ENCODE measurements at regions not wholly inside any gene's neighbourhood (a gene's known extent, or its start where the extent isn't known, plus 50 kb on each side); places are given as distances from the start of the nearest gene placed in this dataset.
A peak's percentile ranks its signal among the peaks of the same experiment; 100 is the strongest.

GRCh38 chr7:25399000-25399750, 170.9 kb upstream of the NPVF start:
- intact Hi-C loops (cut with DNase I) = no loop called here

GRCh38 chr7:25402532-25402931, 174.2 kb upstream of the NPVF start:
- H3K4me1 ChIP-seq = peaks cover 0 to 19% (median 16%) of the 10 kb centered on the region in 4 donors
- no peaks in the 10 kb centered on the region for H3K27me3 ChIP-seq
- no peak overlapping the region for H3K4me3 ChIP-seq
- H3K36me3 ChIP-seq = no peaks in the 10 kb centered on the region
- no peak for DNase-seq
- intact Hi-C loops (cut with DNase I) = no loop called here
- H3K9me3 ChIP-seq = no peaks in the 10 kb centered on the region
- 83 to 95% methylated on average over 4 of the region's 4 CpGs for WGBS, 2 donors
- TF ChIP-seq CTCF (IDR thresholded peaks at IDR 0.05) (no peak), POLR2A (IDR thresholded peaks at IDR 0.05) (no peak), POLR2AphosphoS5 (IDR thresholded peaks at IDR 0.05) (no peak), EP300 (IDR thresholded peaks at IDR 0.05) (no peak)
- H3K27ac ChIP-seq = no peak overlapping the region

More at GRCh38 chr7:25399000-25399750, 170.9 kb upstream of the NPVF start:
- no peaks in the 10 kb centered on the region for H3K9me3 ChIP-seq
- DNase-seq = no peak
- no peaks in the 10 kb centered on the region for H3K36me3 ChIP-seq
- peaks cover 0 to 18% (median 5%) of the 10 kb centered on the region in 4 donors for H3K4me1 ChIP-seq
- H3K4me3 ChIP-seq = no peak overlapping the region
- H3K27me3 ChIP-seq = no peaks in the 10 kb centered on the region
- 92% methylated on average over 8 of the region's 8 CpGs for WGBS, 2 donors
- H3K27ac ChIP-seq = no peak overlapping the region
- TF ChIP-seq POLR2A (IDR thresholded peaks at IDR 0.05) = no peak
- TF ChIP-seq POLR2AphosphoS5 (IDR thresholded peaks at IDR 0.05) = no peak
- TF ChIP-seq EP300 (IDR thresholded peaks at IDR 0.05) = no peak
- no peak for TF ChIP-seq CTCF (IDR thresholded peaks at IDR 0.05)

DNA sequence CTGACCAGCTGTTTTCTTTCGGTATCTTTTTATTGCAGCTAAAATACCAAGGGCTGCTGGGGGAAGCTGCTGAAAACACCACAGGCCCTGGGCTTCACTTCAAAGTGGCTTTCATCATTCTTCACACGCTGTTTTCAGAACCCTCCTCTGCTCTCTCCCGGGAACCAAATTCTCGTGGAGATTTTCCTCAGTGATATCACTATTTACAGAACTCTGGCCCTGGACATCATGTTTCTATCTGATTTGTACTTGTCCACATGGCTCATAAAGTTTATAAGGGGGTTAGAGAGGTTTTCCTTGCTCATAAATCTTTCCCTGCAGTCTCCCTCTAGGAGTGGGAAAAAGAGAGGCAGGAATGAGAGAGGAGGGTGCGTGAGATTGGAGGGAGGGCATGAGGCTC, 177.4 kb upstream of the NPVF start:
- DNase-seq = no peak
- WGBS, 2 donors = 47 to 61% methylated on average over 5 of the region's 5 CpGs
- Histone ChIP-seq H3K27ac (peak overlapping the region in 3 of 4 donors; percentile 57 to 79 (median 67)), H3K36me3 (no peaks in the 10 kb centered on the region), H3K4me3 (no peak overlapping the region), H3K4me1 (peaks cover 0 to 30% (median 27%) of the 10 kb centered on the region in 4 donors), H3K27me3 (no peaks in the 10 kb centered on the region), H3K9me3 (no peaks in the 10 kb centered on the region)
- TF ChIP-seq POLR2A (IDR thresholded peaks at IDR 0.05) (no peak), POLR2AphosphoS5 (IDR thresholded peaks at IDR 0.05) (peak in 3 of 4 donors; percentile 48 to 63 (median 59)), CTCF (IDR thresholded peaks at IDR 0.05) (no peak), EP300 (IDR thresholded peaks at IDR 0.05) (peak in 1 of 4 donors; percentile 22)
- intact Hi-C loops (cut with DNase I) = no loop called here

- Histone ChIP-seq H3K27ac (no peak overlapping the region), H3K9me3 (no peaks in the 10 kb centered on the region), H3K27me3 (no peaks in the 10 kb centered on the region), H3K36me3 (no peaks in the 10 kb centered on the region), H3K4me1 (peaks cover 0 to 30% (median 27%) of the 10 kb centered on the region in 4 donors), H3K4me3 (no peak overlapping the region)
- no peak for TF ChIP-seq POLR2A (IDR thresholded peaks at IDR 0.05)
- no peak for TF ChIP-seq EP300 (IDR thresholded peaks at IDR 0.05)
- no peak for TF ChIP-seq POLR2AphosphoS5 (IDR thresholded peaks at IDR 0.05)
- TF ChIP-seq CTCF (IDR thresholded peaks at IDR 0.05) = no peak
- DNase-seq = no peak
- intact Hi-C loops (cut with DNase I) = no loop called here
Observed at GRCh38 chr7:25407053-25407452, 178.8 kb upstream of the NPVF start.

Data from sigmoid colon (tissue), 6 donors.